DOHH2 (cell line): ENCODE measurements at regions not wholly inside any gene's neighbourhood (a gene's known extent, or its start where the extent isn't known, plus 50 kb on each side); places are given as distances from the start of the nearest gene placed in this dataset.

Experiments used
- H3F3A ChIP-seq: fragments of 200-600 bp; sonication (generic), shearing (Covaris generic); 2 replicates; pipeline ENCODE4 v1.6.0; 2016; ENCODE audit warnings: antibody characterized with exemption, mild to moderate bottlenecking; ENCODE audit not compliant: control insufficient read depth, insufficient read depth
- H3K27ac ChIP-seq: fragments of 200-600 bp; sonication (generic); 2 replicates; pipeline ENCODE4 v1.5.1; 2014; ENCODE audit warnings: low read depth, mild to moderate bottlenecking, low read length, moderate library complexity
- H3K27me3 ChIP-seq: fragments of 200-600 bp; sonication (generic); 2 replicates; pipeline ENCODE4 v1.6.1; 2014; ENCODE audit warnings: mild to moderate bottlenecking, low read length, mixed read lengths; ENCODE audit not compliant: control insufficient read depth
- H3K36me3 ChIP-seq: fragments of 200-600 bp; sonication (generic); 2 replicates; pipeline ENCODE4 v1.6.1; 2014; ENCODE audit warnings: mild to moderate bottlenecking, low read length, moderate library complexity, mixed read lengths; ENCODE audit not compliant: control insufficient read depth
- H3K4me1 ChIP-seq: fragments of 200-600 bp; sonication (generic); 2 replicates; pipeline ENCODE4 v1.6.1; 2014; ENCODE audit warnings: mild to moderate bottlenecking, low read length, mixed read lengths; ENCODE audit not compliant: control insufficient read depth
- H3K4me2 ChIP-seq: fragments of 200-600 bp; sonication (generic); 2 replicates; pipeline ENCODE4 v1.6.0; 2014; ENCODE audit warnings: mild to moderate bottlenecking, low read length, moderate library complexity
- H3K4me3 ChIP-seq: fragments of 200-600 bp; sonication (generic); 2 replicates; pipeline ENCODE4 v1.5.1; 2014; ENCODE audit warnings: mild to moderate bottlenecking, low read length, mixed read lengths
- H3K79me2 ChIP-seq: fragments of 200-600 bp; sonication (generic); 2 replicates; pipeline ENCODE4 v1.6.1; 2014; ENCODE audit warnings: mild to moderate bottlenecking, low read length, mixed read lengths; ENCODE audit not compliant: control insufficient read depth
- H3K9me2 ChIP-seq: fragments of 200-600 bp; sonication (generic); replicated peaks from 2 replicates; pipeline ENCODE4 v1.6.1; 2014; ENCODE audit warnings: mild to moderate bottlenecking, low read length, mixed read lengths; ENCODE audit not compliant: control insufficient read depth
- H3K9me3 ChIP-seq: fragments of 200-600 bp; sonication (generic); 2 replicates; pipeline ENCODE4 v1.6.1; 2014; ENCODE audit warnings: antibody characterized with exemption, low read length, mixed read lengths; ENCODE audit not compliant: control insufficient read depth, insufficient read depth
- H4K20me1 ChIP-seq: fragments of 200-600 bp; sonication (generic); 2 replicates; pipeline ENCODE4 v1.6.0; 2014; ENCODE audit warnings: low read depth, mild to moderate bottlenecking, antibody characterized with exemption, low read length, moderate library complexity; ENCODE audit not compliant: control insufficient read depth, insufficient read depth
- CTCF ChIP-seq: fragments of 200-600 bp; sonication (generic); IDR thresholded peaks from one replicate; pipeline ENCODE4 v1.5.1; 2014; ENCODE audit warnings: antibody characterized with exemption, mild to moderate bottlenecking, low read depth, low read length; ENCODE audit not compliant: poor library complexity, severe bottlenecking
- EZH2phosphoT487 ChIP-seq: fragments of 200-600 bp; sonication (generic); IDR thresholded peaks from 2 replicates; pipeline ENCODE4 v1.6.1; 2017; ENCODE audit warnings: borderline replicate concordance, mild to moderate bottlenecking, antibody characterized with exemption, low read length, moderate library complexity, mixed read lengths

- Histone ChIP-seq H4K20me1 (no peaks in the 10 kb centered on the region), H3K4me2 (no peak overlapping the region), H3K4me1 (no peaks in the 10 kb centered on the region), H3K79me2 (no peaks in the 10 kb centered on the region), H3K4me3 (no peak overlapping the region), H3K27me3 (no peaks in the 10 kb centered on the region), H3K9me2 (no peaks in the 10 kb centered on the region), H3K9me3 (no peaks in the 10 kb centered on the region), H3K27ac (no peak overlapping the region), H3K36me3 (no peaks in the 10 kb centered on the region), H3F3A (no peaks in the 10 kb centered on the region)
- TF ChIP-seq CTCF (no peak), EZH2phosphoT487 (no peak)
Measured at GRCh38 chr7:34309116-34309515, 348.9 kb upstream of the NPSR1 start.

GRCh38 chr7:34309584-34309983 lies 348.4 kb upstream of the NPSR1 start:
- H3K36me3 ChIP-seq: no peaks in the 10 kb centered on the region
- H3K4me3 ChIP-seq: no peak overlapping the region
- no peak overlapping the region for H3K27ac ChIP-seq
- no peaks in the 10 kb centered on the region for H3F3A ChIP-seq
- H3K9me2 ChIP-seq: no peaks in the 10 kb centered on the region
- no peaks in the 10 kb centered on the region for H3K27me3 ChIP-seq
- no peak overlapping the region for H3K4me2 ChIP-seq
- no peaks in the 10 kb centered on the region for H3K9me3 ChIP-seq
- no peaks in the 10 kb centered on the region for H3K4me1 ChIP-seq
- H4K20me1 ChIP-seq: no peaks in the 10 kb centered on the region
- TF ChIP-seq EZH2phosphoT487 (no peak), CTCF (no peak)
- H3K79me2 ChIP-seq: no peaks in the 10 kb centered on the region

GRCh38 chr7:34311591-34311990 lies 346.4 kb upstream of the NPSR1 start:
- no peaks in the 10 kb centered on the region for H3K27me3 ChIP-seq
- H3K9me2 ChIP-seq: no peaks in the 10 kb centered on the region
- H3K4me3 ChIP-seq: no peak overlapping the region
- no peaks in the 10 kb centered on the region for H3K79me2 ChIP-seq
- H3K4me1 ChIP-seq: no peaks in the 10 kb centered on the region
- no peak overlapping the region for H3K4me2 ChIP-seq
- no peaks in the 10 kb centered on the region for H3K36me3 ChIP-seq
- H4K20me1 ChIP-seq: no peaks in the 10 kb centered on the region
- TF ChIP-seq EZH2phosphoT487 (no peak), CTCF (no peak)
- no peaks in the 10 kb centered on the region for H3K9me3 ChIP-seq
- H3K27ac ChIP-seq: no peak overlapping the region
- no peaks in the 10 kb centered on the region for H3F3A ChIP-seq

- Histone ChIP-seq H3K79me2 (no peaks in the 10 kb centered on the region), H3K4me2 (no peak overlapping the region), H3K9me3 (no peaks in the 10 kb centered on the region), H3K9me2 (no peaks in the 10 kb centered on the region), H3K4me1 (no peaks in the 10 kb centered on the region), H3K27me3 (no peaks in the 10 kb centered on the region), H4K20me1 (no peaks in the 10 kb centered on the region), H3K4me3 (no peak overlapping the region), H3K27ac (no peak overlapping the region), H3F3A (no peaks in the 10 kb centered on the region), H3K36me3 (no peaks in the 10 kb centered on the region)
- TF ChIP-seq EZH2phosphoT487 (no peak), CTCF (no peak)
Measured at GRCh38 chr7:34312624-34313023, 345.4 kb upstream of the NPSR1 start.
